ENCODE measurements at regions not wholly inside any gene's neighbourhood (a gene's known extent, or its start where the extent isn't known, plus 50 kb on each side); places are given as distances from the start of the nearest gene placed in this dataset.

DNA sequence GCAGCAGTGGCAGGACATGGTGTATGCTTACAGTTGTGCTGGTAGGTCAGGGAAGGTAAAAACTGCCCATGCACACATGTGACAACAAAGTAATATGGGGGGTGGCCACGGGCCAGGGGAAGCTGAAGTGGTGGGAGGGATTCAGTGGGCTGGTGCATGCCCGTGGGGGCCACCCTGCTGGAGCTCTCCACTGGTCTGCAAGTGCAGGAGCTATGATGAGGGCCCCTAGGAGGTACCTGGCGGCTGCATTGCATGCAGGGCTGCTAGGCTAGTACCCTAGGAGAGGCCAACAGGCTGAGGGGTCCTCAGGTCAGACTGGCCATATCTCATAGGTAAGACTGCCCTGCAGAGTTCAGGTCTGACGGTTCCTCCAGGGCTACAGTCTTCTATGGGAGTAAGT lies 265.9 kb downstream of the NUP35 start:
- TF ChIP-seq, protein P1, sequence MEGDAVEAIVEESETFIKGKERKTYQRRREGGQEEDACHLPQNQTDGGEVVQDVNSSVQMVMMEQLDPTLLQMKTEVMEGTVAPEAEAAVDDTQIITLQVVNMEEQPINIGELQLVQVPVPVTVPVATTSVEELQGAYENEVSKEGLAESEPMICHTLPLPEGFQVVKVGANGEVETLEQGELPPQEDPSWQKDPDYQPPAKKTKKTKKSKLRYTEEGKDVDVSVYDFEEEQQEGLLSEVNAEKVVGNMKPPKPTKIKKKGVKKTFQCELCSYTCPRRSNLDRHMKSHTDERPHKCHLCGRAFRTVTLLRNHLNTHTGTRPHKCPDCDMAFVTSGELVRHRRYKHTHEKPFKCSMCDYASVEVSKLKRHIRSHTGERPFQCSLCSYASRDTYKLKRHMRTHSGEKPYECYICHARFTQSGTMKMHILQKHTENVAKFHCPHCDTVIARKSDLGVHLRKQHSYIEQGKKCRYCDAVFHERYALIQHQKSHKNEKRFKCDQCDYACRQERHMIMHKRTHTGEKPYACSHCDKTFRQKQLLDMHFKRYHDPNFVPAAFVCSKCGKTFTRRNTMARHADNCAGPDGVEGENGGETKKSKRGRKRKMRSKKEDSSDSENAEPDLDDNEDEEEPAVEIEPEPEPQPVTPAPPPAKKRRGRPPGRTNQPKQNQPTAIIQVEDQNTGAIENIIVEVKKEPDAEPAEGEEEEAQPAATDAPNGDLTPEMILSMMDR (IDR thresholded peaks at IDR 0.05) = no peak
- TF ChIP-seq POLR2AphosphoS5 (IDR thresholded peaks at IDR 0.05) = no peak
